B cell (primary cell): ENCODE measurements at regions not wholly inside any gene's neighbourhood (a gene's known extent, or its start where the extent isn't known, plus 50 kb on each side); places are given as distances from the start of the nearest gene placed in this dataset.

Experiments used
- ATAC-seq: fragments of 200-7000 bp; cut with Tn5 transposase; one replicate; pipeline ENCODE4 v1.10.0; 2021; ENCODE audit warnings: low read depth, mild to moderate bottlenecking, moderate number of reproducible peaks, moderate library complexity
- CTCF ChIA-PET: fragments of 350-600 bp; sonication (Branson Sonifier 250); formaldehyde crosslinking; loops from one replicate; lab custom pipeline; 2021; ENCODE audit warnings: antibody characterized with exemption, inconsistent platforms; lab: Charles Lee
- POLR2A ChIA-PET: fragments of 350-600 bp; sonication (Branson Sonifier 250); formaldehyde crosslinking; loops from one replicate; lab custom pipeline; 2021; ENCODE audit warnings: antibody characterized with exemption; lab: Charles Lee
- DNase-seq: peaks from one replicate; pipeline ENCODE4 v3.0.0; 2013
- H2AFZ ChIP-seq: 2 replicates; pipeline ENCODE4 v1.6.1; 2012; ENCODE audit warnings: mild to moderate bottlenecking, low read depth, low read length; ENCODE audit not compliant: insufficient read depth, poor library complexity, severe bottlenecking
- H3K27ac ChIP-seq, 2 donors: 1 replicate in 1 of 2; 2 replicates in 1 of 2; pipeline ENCODE4 v1.5.1; 2012 to 2013; ENCODE audit warnings: low read length in 2 of 2, mild to moderate bottlenecking in 2 of 2, moderate library complexity in 1 of 2
- H3K27me3 ChIP-seq, 4 experiments: fragments of 200-600 bp in 1 of 4; sonication (generic) in 1 of 4; replicated peaks in 1 of 4; 1 replicate in 2 of 4; 2 replicates in 2 of 4; pipeline versions ENCODE4 v1.6.1 to v1.7.0; 2013 to 2016; ENCODE audit warnings: low read length in 3 of 4, mild to moderate bottlenecking in 2 of 4, mixed read lengths in 1 of 4, moderate library complexity in 1 of 4; ENCODE audit not compliant: insufficient read depth in 4 of 4, control insufficient read depth in 3 of 4; ENCODE audit errors: control extremely low read depth in 1 of 4
- H3K36me3 ChIP-seq, 2 experiments: replicated peaks in 1 of 2; 1 replicate in 1 of 2; 2 replicates in 1 of 2; pipeline versions ENCODE4 v1.6.1 to v1.7.1; 2013; ENCODE audit warnings: low read length in 1 of 2; ENCODE audit not compliant: insufficient read depth in 2 of 2, control insufficient read depth in 1 of 2; ENCODE audit errors: control extremely low read depth in 1 of 2, extremely low read depth in 1 of 2
- H3K4me1 ChIP-seq, 2 donors: fragments of 200-600 bp in 1 of 2; sonication (generic) in 1 of 2; 1 replicate in 1 of 2; 2 replicates in 1 of 2; pipeline versions ENCODE4 v1.5.1 to v1.6.1; 2013 to 2017; ENCODE audit warnings: low read length in 2 of 2; ENCODE audit not compliant: control insufficient read depth in 2 of 2, insufficient read depth in 2 of 2
- H3K4me2 ChIP-seq: replicated peaks from 2 replicates; pipeline ENCODE3; 2012; ENCODE audit warnings: mild to moderate bottlenecking, low read depth, low read length; ENCODE audit not compliant: poor library complexity, severe bottlenecking
- H3K4me3 ChIP-seq, 5 experiments: fragments of 200-600 bp in 1 of 5; sonication (generic) in 1 of 5; 1 replicate in 3 of 5; 2 replicates in 2 of 5; pipeline versions ENCODE4 v1.5.1 to v1.7.0; 2011 to 2016; ENCODE audit warnings: low read length in 4 of 5, mild to moderate bottlenecking in 4 of 5, low read depth in 2 of 5, control low read depth in 1 of 5, moderate library complexity in 1 of 5; ENCODE audit not compliant: insufficient read depth in 1 of 5; ENCODE audit errors: control extremely low read depth in 1 of 5, extremely low read depth in 1 of 5
- H3K79me2 ChIP-seq: fragments of 200-600 bp; sonication (generic); one replicate; pipeline ENCODE4 v1.6.0; 2016; ENCODE audit warnings: low read length; ENCODE audit not compliant: control insufficient read depth, insufficient read depth
- H3K9ac ChIP-seq: fragments of 200-600 bp; sonication (generic); 2 replicates; pipeline ENCODE4 v1.6.1; 2017; ENCODE audit warnings: mild to moderate bottlenecking, low read length, moderate library complexity
- H3K9me3 ChIP-seq, 3 donors: one replicate each; pipeline versions ENCODE4 v1.6.1 to v1.7.1; 2013; ENCODE audit warnings: low read length in 2 of 3; ENCODE audit not compliant: control insufficient read depth in 2 of 3, insufficient read depth in 1 of 3; ENCODE audit errors: control extremely low read depth in 1 of 3
- H4K20me1 ChIP-seq: 2 replicates; pipeline ENCODE4 v1.6.0; 2012; ENCODE audit warnings: mild to moderate bottlenecking, low read length; ENCODE audit not compliant: insufficient read depth, control insufficient read depth, poor library complexity, severe bottlenecking
- H3K27ac Mint-ChIP-seq: one replicate; pipeline ENCODE4 v1.8.0; 2021; ENCODE audit warnings: mixed read lengths
- H3K27me3 Mint-ChIP-seq: one replicate; pipeline ENCODE4 v1.8.0; 2021; ENCODE audit warnings: mixed read lengths
- H3K4me1 Mint-ChIP-seq: one replicate; pipeline ENCODE4 v1.8.0; 2021; ENCODE audit warnings: mixed read lengths
- H3K4me3 Mint-ChIP-seq: one replicate; pipeline ENCODE4 v1.8.0; 2021; ENCODE audit warnings: mixed read lengths
- H3K9me3 Mint-ChIP-seq: one replicate; pipeline ENCODE4 v1.8.0; 2022; ENCODE audit warnings: mixed read lengths; ENCODE audit not compliant: insufficient read depth
- EZH2 ChIP-seq: IDR thresholded peaks from 2 replicates; pipeline ENCODE4 v1.6.1; 2012; ENCODE audit warnings: borderline replicate concordance, low read depth, mild to moderate bottlenecking, moderate library complexity, low read length; ENCODE audit not compliant: insufficient read depth, poor library complexity, severe bottlenecking
- WGBS: methylation state at CpG from one replicate; pipeline ENCODE4 v1.1.5; 2013; ENCODE audit warnings: missing lambda C conversion rate; ENCODE audit not compliant: insufficient coverage; 5-methylcytosine and 5-hydroxymethylcytosine counted together
- intact Hi-C: fragments of 100-400 bp; cut with micrococcal nuclease; formaldehyde crosslinking; loops from one replicate; pipeline ENCODE4 v1.10.0; 2022
- TF ChIP-seq, protein P1 (sequence below): fragments of 200-600 bp; IDR thresholded peaks from one replicate; pipeline ENCODE4 v1.8.0; 2022; ENCODE audit warnings: antibody characterized with exemption, mild to moderate bottlenecking

DNA sequence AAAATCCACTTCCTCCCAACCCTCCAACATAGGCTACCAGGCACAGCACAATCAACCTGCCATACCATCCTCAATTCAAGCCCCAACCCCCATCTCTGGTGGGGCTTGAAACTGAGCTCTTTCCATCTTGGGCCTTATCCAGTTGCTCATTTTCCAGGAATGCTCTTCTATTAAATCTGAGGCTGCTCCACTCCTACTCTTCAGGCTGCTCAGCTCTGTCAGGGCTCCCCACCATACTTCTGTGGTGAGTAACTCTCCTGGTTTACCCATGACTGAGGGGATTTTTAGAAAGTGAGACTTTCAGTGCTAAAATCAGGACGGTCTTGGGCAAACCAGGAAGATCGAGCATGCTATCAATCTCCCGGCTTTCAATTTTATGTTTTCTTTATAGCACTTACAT lies 512.8 kb downstream of the LMO7 start:
- intact Hi-C loops, result no loop called here
- H3K27me3 Mint-ChIP-seq, result no peaks in the 10 kb centered on the region
- CTCF ChIA-PET, result no interaction called here
- WGBS, result no CpG with 5 or more reads among the region's 3 CpGs
- H3K36me3 ChIP-seq, result no peaks in the 10 kb centered on the region
- no peaks in the 10 kb centered on the region for H4K20me1 ChIP-seq
- no peak overlapping the region for H3K4me3 ChIP-seq
- H3K9ac ChIP-seq, result no peak overlapping the region
- no peaks in the 10 kb centered on the region for H3K9me3 Mint-ChIP-seq
- POLR2A ChIA-PET, result no interaction called here
- H3K4me2 ChIP-seq, result no peak overlapping the region
- peaks cover 0 to under 1% (median 0%) of the 10 kb centered on the region in 3 donors for H3K9me3 ChIP-seq
- DNase-seq (no peak), ATAC-seq (no peak)
- no peak overlapping the region for H3K4me3 Mint-ChIP-seq
- TF ChIP-seq EZH2, result no peak
- TF ChIP-seq, protein P1, sequence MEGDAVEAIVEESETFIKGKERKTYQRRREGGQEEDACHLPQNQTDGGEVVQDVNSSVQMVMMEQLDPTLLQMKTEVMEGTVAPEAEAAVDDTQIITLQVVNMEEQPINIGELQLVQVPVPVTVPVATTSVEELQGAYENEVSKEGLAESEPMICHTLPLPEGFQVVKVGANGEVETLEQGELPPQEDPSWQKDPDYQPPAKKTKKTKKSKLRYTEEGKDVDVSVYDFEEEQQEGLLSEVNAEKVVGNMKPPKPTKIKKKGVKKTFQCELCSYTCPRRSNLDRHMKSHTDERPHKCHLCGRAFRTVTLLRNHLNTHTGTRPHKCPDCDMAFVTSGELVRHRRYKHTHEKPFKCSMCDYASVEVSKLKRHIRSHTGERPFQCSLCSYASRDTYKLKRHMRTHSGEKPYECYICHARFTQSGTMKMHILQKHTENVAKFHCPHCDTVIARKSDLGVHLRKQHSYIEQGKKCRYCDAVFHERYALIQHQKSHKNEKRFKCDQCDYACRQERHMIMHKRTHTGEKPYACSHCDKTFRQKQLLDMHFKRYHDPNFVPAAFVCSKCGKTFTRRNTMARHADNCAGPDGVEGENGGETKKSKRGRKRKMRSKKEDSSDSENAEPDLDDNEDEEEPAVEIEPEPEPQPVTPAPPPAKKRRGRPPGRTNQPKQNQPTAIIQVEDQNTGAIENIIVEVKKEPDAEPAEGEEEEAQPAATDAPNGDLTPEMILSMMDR, result no peak
- no peak overlapping the region for H3K27ac ChIP-seq
- H3K79me2 ChIP-seq, result no peaks in the 10 kb centered on the region
- no peak overlapping the region for H3K27ac Mint-ChIP-seq
- H2AFZ ChIP-seq, result no peak overlapping the region
- no peaks in the 10 kb centered on the region for H3K27me3 ChIP-seq
- no peaks in the 10 kb centered on the region for H3K4me1 ChIP-seq
- H3K4me1 Mint-ChIP-seq, result no peaks in the 10 kb centered on the region

- Histone ChIP-seq H3K4me3 (no peak overlapping the region), H3K9me3 (peaks cover 0 to 1% (median 0%) of the 10 kb centered on the region in 3 donors), H3K36me3 (no peaks in the 10 kb centered on the region), H3K27ac (no peak overlapping the region), H3K4me2 (no peak overlapping the region), H4K20me1 (no peaks in the 10 kb centered on the region), H3K27me3 (no peaks in the 10 kb centered on the region), H3K79me2 (no peaks in the 10 kb centered on the region), H3K9ac (no peak overlapping the region), H3K4me1 (no peaks in the 10 kb centered on the region), H2AFZ (no peak overlapping the region)
- DNase-seq (no peak), ATAC-seq (no peak)
- TF ChIP-seq, protein P1, result no peak
- no peak for TF ChIP-seq EZH2
- H3K27ac Mint-ChIP-seq, result no peak overlapping the region
- H3K4me3 Mint-ChIP-seq, result no peak overlapping the region
- intact Hi-C loops, result no loop called here
- no peaks in the 10 kb centered on the region for H3K9me3 Mint-ChIP-seq
- ChIA-PET CTCF (no interaction called here), POLR2A (no interaction called here)
- H3K4me1 Mint-ChIP-seq, result no peaks in the 10 kb centered on the region
- no peaks in the 10 kb centered on the region for H3K27me3 Mint-ChIP-seq
Measured at GRCh38 chr13:76148374-76148773, 512.2 kb downstream of the LMO7 start.
